ENCODE measurements at regions not wholly inside any gene's neighbourhood (a gene's known extent, or its start where the extent isn't known, plus 50 kb on each side); places are given as distances from the start of the nearest gene placed in this dataset.

DNA sequence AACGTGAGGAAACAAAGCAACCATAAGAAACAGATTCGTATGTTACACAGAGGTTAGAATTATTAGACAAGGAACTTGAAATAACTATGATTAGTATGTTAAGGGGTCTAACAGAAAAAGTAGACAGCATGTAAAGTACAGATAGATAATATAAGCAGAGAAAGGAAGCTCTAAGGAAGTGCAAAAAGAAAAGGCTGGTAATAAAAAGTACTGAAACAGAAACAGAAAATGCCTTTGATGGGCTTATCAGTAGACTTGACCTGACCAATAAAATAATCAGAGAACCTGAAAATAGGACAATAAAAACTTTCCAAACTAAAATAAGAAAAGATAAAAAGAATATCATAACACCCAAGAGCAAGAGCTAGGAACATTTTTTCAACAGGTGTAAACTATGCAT is 225.8 kb downstream of the RND3 start:
- H3K9me3 ChIP-seq: no peaks in the 10 kb centered on the region
- H3K4me1 ChIP-seq: peaks cover 4% of the 10 kb centered on the region
- H3K27me3 ChIP-seq: no peaks in the 10 kb centered on the region
- H3K4me3 ChIP-seq: no peak overlapping the region
- WGBS, 2 donors: 80 to 92% methylated on average over 2 of the region's 2 CpGs
- no peak for TF ChIP-seq POLR2A (IDR thresholded peaks at IDR 0.05)
- TF ChIP-seq, protein P1, sequence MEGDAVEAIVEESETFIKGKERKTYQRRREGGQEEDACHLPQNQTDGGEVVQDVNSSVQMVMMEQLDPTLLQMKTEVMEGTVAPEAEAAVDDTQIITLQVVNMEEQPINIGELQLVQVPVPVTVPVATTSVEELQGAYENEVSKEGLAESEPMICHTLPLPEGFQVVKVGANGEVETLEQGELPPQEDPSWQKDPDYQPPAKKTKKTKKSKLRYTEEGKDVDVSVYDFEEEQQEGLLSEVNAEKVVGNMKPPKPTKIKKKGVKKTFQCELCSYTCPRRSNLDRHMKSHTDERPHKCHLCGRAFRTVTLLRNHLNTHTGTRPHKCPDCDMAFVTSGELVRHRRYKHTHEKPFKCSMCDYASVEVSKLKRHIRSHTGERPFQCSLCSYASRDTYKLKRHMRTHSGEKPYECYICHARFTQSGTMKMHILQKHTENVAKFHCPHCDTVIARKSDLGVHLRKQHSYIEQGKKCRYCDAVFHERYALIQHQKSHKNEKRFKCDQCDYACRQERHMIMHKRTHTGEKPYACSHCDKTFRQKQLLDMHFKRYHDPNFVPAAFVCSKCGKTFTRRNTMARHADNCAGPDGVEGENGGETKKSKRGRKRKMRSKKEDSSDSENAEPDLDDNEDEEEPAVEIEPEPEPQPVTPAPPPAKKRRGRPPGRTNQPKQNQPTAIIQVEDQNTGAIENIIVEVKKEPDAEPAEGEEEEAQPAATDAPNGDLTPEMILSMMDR (IDR thresholded peaks at IDR 0.05): no peak
- intact Hi-C loops (cut with DNase I; ENCODE audit: low total_unique reads): no loop called here
- DNase-seq: no peak
- H3K36me3 ChIP-seq (ENCODE audit: low read depth, missing control alignments): no peaks in the 10 kb centered on the region
- H3K27ac ChIP-seq: no peak overlapping the region

DNA sequence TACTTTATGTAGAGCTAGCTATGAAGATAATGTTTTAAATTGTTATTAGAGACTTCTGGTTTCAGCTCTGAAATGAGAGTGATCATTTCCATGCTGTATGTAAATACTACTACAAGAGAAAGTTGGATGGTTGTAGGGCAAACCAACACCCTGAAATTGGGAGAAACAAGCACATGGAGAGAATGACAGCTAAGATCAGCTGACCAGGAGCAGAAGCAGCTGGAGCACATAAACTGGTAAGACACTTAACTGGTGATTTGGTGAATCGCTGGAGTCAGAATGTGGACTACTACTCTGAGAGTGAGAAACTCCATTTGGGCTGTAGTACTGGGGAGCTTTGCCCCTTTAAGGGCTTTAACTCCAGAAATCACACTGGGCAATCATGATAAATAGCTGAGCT is 226.8 kb downstream of the RND3 start:
- WGBS, 2 donors: 83 to 95% methylated on average over 1 of the region's 1 CpG
- Histone ChIP-seq H3K27ac (no peak overlapping the region), H3K9me3 (no peaks in the 10 kb centered on the region), H3K36me3 (ENCODE audit: low read depth, missing control alignments) (no peaks in the 10 kb centered on the region), H3K4me3 (no peak overlapping the region), H3K27me3 (no peaks in the 10 kb centered on the region), H3K4me1 (peaks cover 7% of the 10 kb centered on the region)
- no peak for DNase-seq
- intact Hi-C loops (cut with DNase I; ENCODE audit: low total_unique reads): no loop called here
- TF ChIP-seq, protein P1 (IDR thresholded peaks at IDR 0.05): no peak
- no peak for TF ChIP-seq POLR2A (IDR thresholded peaks at IDR 0.05)

DNA sequence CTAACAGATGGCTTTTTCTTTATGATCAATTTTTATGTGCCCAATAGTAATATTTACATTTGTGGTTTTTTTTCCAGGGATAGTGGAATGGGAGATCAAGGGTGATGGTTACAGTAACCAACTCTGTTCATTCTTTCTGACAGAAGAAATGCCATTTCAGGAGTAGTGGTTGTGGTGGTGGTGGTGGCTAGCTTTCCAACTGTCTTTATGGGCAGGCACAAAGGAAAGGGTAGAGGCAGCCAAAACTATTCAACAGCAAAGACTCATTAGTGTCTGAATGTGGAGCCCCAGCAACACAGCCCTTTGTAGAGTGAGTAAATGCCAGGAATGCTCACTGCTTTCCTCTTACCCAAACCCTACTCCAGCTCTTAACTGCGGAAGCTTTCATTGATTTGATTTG is 227.7 kb downstream of the RND3 start:
- Histone ChIP-seq H3K9me3 (no peaks in the 10 kb centered on the region), H3K4me1 (peaks cover 7% of the 10 kb centered on the region), H3K27ac (no peak overlapping the region), H3K4me3 (no peak overlapping the region), H3K36me3 (ENCODE audit: low read depth, missing control alignments) (no peaks in the 10 kb centered on the region), H3K27me3 (no peaks in the 10 kb centered on the region)
- intact Hi-C loops (cut with DNase I; ENCODE audit: low total_unique reads): no loop called here
- TF ChIP-seq, protein P1 (IDR thresholded peaks at IDR 0.05): no peak
- TF ChIP-seq POLR2A (IDR thresholded peaks at IDR 0.05): no peak
- WGBS, 2 donors: 100% methylated on average over 1 of the region's 1 CpG
- DNase-seq: no peak

DNA sequence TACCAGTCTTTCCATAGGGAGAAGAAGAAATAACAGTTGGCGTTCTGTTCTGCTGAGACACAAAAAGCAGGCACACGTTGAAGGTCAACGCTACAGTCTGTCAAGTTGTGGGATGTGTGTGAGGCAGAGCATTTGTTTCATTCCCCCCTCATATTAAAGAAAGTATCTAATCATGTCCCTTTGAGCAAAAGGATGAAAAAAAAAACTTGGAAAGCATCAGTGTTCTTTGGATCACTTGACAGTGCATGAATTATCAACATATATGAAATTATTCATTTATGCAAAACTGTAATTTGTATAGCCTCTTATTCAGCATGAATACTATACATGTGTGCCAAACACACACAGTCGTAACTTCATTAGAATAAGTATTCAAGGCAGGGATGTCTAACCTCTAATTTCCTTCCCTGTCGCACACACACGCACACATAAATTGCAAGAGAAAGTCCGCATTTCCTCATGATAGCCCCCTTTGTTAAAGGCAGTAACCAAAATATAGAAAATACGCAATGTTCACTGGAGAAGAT is 228.6 kb downstream of the RND3 start:
- Histone ChIP-seq H3K9me3 (no peaks in the 10 kb centered on the region), H3K4me1 (peaks cover 7% of the 10 kb centered on the region), H3K36me3 (ENCODE audit: low read depth, missing control alignments) (no peaks in the 10 kb centered on the region), H3K4me3 (no peak overlapping the region), H3K27ac (no peak overlapping the region), H3K27me3 (no peaks in the 10 kb centered on the region)
- intact Hi-C loops (cut with DNase I; ENCODE audit: low total_unique reads): no loop called here
- WGBS, 2 donors: 75 to 85% methylated on average over 8 of the region's 8 CpGs
- TF ChIP-seq, protein P1 (IDR thresholded peaks at IDR 0.05): no peak
- TF ChIP-seq POLR2A (IDR thresholded peaks at IDR 0.05): no peak
- no peak for DNase-seq

DNA sequence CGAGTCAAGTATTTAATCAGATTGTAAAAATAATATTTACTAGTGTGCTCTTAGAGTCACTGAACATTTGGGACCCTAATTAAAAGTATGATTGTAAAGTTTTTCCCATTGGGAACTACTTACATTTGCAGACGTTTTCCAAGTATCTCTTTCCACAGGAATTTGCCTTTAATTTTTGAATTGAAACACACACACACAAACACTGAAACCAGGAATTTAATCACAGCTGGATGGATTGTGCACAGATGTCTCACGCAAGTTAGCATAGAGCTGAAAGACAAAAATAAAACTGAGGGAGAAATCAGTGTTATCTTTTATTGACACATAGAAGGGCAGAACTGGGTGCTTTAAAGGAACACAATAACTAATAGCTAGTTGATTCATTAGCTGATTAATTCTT is 230.7 kb downstream of the RND3 start:
- H3K27me3 ChIP-seq: no peaks in the 10 kb centered on the region
- TF ChIP-seq POLR2A (IDR thresholded peaks at IDR 0.05): no peak
- TF ChIP-seq, protein P1 (IDR thresholded peaks at IDR 0.05): no peak
- intact Hi-C loops (cut with DNase I; ENCODE audit: low total_unique reads): no loop called here
- no peak overlapping the region for H3K27ac ChIP-seq
- DNase-seq: no peak
- H3K9me3 ChIP-seq: no peaks in the 10 kb centered on the region
- H3K4me3 ChIP-seq: no peak overlapping the region
- WGBS, 2 donors: 36 to 57% methylated on average over 3 of the region's 3 CpGs
- no peaks in the 10 kb centered on the region for H3K36me3 ChIP-seq (ENCODE audit: low read depth, missing control alignments)
- peaks cover 7% of the 10 kb centered on the region for H3K4me1 ChIP-seq
